ENCODE measurements at regions not wholly inside any gene's neighbourhood (a gene's known extent, or its start where the extent isn't known, plus 50 kb on each side); places are given as distances from the start of the nearest gene placed in this dataset.

GRCh38 chr5:8138884-8139283 lies 269.9 kb downstream of the MTRR start:
- Histone ChIP-seq H3K9me3 (no peaks in the 10 kb centered on the region), H3K4me3 (no peak overlapping the region), H3K27me3 (replicated peaks in 1 of 7) (no peaks in the 10 kb centered on the region), H3K27ac (no peak overlapping the region), H3K36me3 (no peaks in the 10 kb centered on the region), H3K4me1 (no peaks in the 10 kb centered on the region)
- 23 to 59% (median 29%) methylated on average over 5 of the region's 5 CpGs for WGBS, 5 donors
- intact Hi-C loops (cut with DNase I; ENCODE audit: low total_unique reads), result no loop called here
- TF ChIP-seq POLR2AphosphoS5 (IDR thresholded peaks at IDR 0.05), result no peak
- no peak for TF ChIP-seq POLR2A (IDR thresholded peaks at IDR 0.05)
- no peak for TF ChIP-seq CTCF (IDR thresholded peaks at IDR 0.05 in 8 of 11, conservative IDR thresholded peaks at IDR 0.05 in 3 of 11)
- no peak for DNase-seq

GRCh38 chr5:8150791-8151190 lies 281.8 kb downstream of the MTRR start:
- Histone ChIP-seq H3K4me3 (no peak overlapping the region), H3K9me3 (no peaks in the 10 kb centered on the region), H3K27me3 (replicated peaks in 1 of 7) (no peaks in the 10 kb centered on the region), H3K4me1 (no peaks in the 10 kb centered on the region), H3K27ac (peak overlapping the region in 1 of 8 donors; percentile 17), H3K36me3 (no peaks in the 10 kb centered on the region)
- DNase-seq, result no peak
- no peak for TF ChIP-seq CTCF (IDR thresholded peaks at IDR 0.05 in 8 of 11, conservative IDR thresholded peaks at IDR 0.05 in 3 of 11)
- TF ChIP-seq POLR2AphosphoS5 (IDR thresholded peaks at IDR 0.05), result no peak
- no peak for TF ChIP-seq POLR2A (IDR thresholded peaks at IDR 0.05)
- intact Hi-C loops (cut with DNase I; ENCODE audit: low total_unique reads), result no loop called here
- 72 to 97% (median 81%) methylated on average over 1 of the region's 1 CpG for WGBS, 5 donors

GRCh38 chr5:8156706-8157105 lies 287.8 kb downstream of the MTRR start:
- no peaks in the 10 kb centered on the region for H3K4me1 ChIP-seq
- TF ChIP-seq POLR2AphosphoS5 (IDR thresholded peaks at IDR 0.05), result no peak
- no peak for TF ChIP-seq POLR2A (IDR thresholded peaks at IDR 0.05)
- no peak for TF ChIP-seq CTCF (IDR thresholded peaks at IDR 0.05 in 8 of 11, conservative IDR thresholded peaks at IDR 0.05 in 3 of 11)
- H3K36me3 ChIP-seq, result no peaks in the 10 kb centered on the region
- H3K4me3 ChIP-seq, result no peak overlapping the region
- no peak for DNase-seq
- intact Hi-C loops (cut with DNase I; ENCODE audit: low total_unique reads), result no loop called here
- H3K27ac ChIP-seq, result no peak overlapping the region
- H3K27me3 ChIP-seq (replicated peaks in 1 of 7), result no peaks in the 10 kb centered on the region
- 69 to 85% (median 82%) methylated on average over 3 of the region's 3 CpGs for WGBS, 5 donors
- peaks cover 0 to 9% (median 0%) of the 10 kb centered on the region in 8 donors for H3K9me3 ChIP-seq

GRCh38 chr5:8157320-8157822 lies 288.4 kb downstream of the MTRR start:
- Histone ChIP-seq H3K27me3 (replicated peaks in 1 of 7) (no peaks in the 10 kb centered on the region), H3K4me1 (no peaks in the 10 kb centered on the region), H3K9me3 (peaks cover 0 to 9% (median 0%) of the 10 kb centered on the region in 8 donors), H3K36me3 (no peaks in the 10 kb centered on the region), H3K4me3 (no peak overlapping the region), H3K27ac (no peak overlapping the region)
- no peak for TF ChIP-seq POLR2AphosphoS5 (IDR thresholded peaks at IDR 0.05)
- no peak for TF ChIP-seq POLR2A (IDR thresholded peaks at IDR 0.05)
- no peak for TF ChIP-seq CTCF (IDR thresholded peaks at IDR 0.05 in 8 of 11, conservative IDR thresholded peaks at IDR 0.05 in 3 of 11)
- WGBS, 5 donors, result 70 to 84% (median 76%) methylated on average over 7 of the region's 7 CpGs
- no peak for DNase-seq
- intact Hi-C loops (cut with DNase I; ENCODE audit: low total_unique reads), result no loop called here
